NCI-H146 treated with DMSO at 0.1 percent for 48 hours (cell line): ENCODE measurements at regions not wholly inside any gene's neighbourhood (a gene's known extent, or its start where the extent isn't known, plus 50 kb on each side); places are given as distances from the start of the nearest gene placed in this dataset.
A peak's percentile ranks its signal among the peaks of the same experiment; 100 is the strongest.

Experiments
- DNase-seq: peaks from one replicate; lab custom pipeline; 2025; ENCODE audit not compliant: unreplicated experiment; lab: John Stamatoyannopoulos, UW

DNA sequence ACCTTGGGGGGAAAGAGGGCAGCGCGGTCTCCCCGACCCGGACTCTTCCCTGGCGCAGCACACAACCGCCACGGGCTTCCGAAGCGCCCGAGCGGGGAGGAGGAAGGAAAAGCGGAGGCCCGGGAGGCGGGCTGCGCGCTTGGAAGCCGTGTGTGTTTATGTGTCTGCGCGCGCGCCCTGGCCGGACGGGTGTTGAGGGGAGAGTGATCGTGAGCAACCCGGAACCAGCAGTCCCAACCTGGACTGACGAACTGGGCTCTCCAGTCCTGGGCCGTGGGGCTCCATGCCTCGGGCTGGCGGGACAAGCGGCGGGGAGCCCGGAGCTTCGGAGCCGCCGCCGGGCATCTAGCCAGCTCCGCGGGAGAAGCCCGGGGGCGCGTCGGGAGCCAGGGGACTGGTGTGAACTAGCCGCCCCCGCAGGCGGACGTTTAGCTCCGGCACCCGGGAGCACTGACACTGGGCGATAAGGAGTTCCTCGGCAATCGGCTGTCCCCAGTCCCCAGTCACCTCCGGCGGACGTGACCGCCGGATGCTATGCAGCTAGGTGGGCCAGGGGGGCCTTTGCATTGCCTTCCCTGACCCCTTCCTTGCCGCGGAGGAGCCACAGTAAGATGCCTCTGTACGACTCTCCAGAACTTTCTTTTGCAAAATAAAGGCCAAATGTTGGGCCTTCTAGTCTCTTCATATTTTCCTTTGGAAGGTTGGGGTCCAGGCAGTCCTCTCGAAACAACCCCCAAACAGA is 74.8 kb upstream of the BCOR start:
- DNase-seq = no peak

DNA sequence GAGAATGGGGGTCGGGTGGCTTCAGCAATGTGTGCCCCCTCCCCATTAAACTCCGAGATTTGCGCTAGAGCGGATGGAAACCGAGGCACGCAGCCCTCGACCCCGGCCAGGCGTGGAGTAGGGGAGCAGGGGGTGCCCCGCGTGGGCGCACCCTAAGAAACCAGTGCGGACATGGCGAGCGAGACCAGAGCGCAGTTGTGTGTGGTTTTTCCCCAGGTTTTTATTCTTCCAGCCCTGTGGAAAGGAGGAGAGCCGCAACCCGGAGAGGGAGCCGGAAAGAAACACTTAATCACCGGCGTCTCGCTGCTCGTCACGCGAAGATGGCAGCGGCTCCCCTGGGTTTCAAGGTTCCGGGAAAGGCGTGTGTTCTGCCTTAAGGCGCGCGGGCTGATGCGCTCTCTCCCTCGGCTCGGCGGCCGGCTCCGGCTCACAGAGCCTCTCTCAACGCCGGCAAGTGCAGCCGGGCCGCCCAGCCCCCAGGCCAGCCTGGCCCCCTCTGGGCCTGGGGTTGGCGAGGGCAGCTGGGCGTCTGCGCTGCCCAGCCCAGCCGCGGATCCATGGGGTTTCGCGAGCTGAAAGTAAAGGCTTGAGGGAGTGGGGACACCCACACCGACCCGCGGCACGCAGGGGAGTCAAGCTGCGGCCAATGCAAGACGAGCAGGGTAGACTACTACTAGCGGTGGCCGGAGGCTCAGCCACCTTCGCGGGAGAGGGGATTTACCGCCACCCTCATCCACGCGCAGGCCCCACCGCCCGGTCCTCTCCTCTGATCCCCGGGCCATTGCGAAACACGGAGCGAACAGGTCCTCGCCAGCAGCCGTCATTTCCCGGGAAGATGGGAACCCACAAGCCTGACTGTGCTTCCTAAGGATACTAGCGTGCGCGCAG is 74.0 kb upstream of the BCOR start:
- no peak for DNase-seq

DNA sequence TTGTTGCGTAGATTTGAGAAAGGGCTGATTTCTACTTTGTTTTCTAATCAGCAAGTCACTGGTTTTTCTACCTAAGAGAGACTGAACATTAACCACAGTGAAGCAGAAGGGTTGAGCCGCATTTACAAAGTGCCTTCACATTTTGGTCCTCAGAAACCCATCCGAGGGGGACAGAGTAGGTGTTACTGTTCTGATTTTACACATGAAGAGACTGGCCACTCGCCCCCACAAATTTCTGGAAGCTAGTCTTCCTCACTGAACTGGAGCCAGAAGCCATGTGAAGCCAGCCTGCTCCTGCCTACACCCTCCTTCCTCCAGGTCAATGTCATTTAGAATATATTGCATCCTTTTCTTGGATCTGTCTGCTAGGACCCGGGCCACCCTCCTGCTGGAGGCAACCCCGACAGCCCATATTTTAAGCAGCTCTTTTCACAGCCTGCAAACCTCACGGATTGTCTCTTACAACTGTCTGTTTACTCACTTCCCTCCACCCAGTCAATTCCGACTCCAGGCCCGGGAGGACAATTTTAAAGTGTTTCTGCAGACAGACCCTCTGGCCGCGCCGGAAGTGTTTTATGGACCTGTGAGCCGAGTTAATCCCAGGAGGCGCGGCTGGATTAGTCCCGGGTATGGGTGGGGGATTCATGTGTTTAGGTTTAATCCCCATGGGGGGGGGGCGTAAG is 73.2 kb upstream of the BCOR start:
- no peak for DNase-seq

DNA sequence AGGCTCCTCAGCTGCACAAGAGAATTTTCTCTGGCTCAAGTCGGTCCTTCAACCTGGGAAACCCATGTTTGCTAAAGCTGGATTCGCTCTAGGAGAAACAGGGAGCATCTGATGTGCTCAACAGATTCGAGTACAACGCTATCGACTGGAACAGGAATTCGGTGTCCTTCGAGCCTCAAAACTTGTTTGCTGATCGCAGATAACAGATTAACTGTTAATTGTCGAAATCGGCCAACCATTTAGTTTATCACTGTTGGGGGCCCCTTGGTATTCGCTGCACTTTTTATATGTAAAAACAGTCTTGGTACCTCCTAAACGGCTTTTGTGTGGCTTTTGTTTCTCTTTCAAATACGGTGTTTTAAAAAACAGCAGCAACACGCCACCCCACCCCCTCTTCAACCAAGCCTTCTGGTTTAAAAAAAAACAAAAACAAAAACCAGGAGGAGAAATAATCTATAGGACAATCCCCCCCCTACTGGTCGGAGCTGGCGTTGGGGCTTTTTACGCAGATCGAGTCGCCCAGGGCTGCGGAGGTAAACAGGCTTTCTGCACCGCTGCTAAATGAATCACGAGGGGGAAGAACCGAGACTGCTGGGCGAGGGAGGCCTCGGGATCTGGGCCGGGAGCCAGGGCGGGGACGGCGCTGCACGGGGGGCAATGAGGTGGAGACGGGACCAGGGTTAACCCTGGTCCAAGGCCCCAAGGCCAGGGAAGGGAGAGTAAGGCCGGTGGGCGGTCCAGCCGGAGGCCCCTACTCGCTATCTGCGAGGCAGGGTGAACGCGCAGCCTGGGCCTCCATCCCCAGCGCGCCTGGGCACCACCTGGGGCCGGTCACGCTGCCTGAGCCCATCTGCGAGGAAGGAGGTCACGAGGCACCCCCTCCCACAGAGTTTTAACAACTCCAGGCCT is 71.7 kb upstream of the BCOR start:
- peak; percentile 10 for DNase-seq

DNA sequence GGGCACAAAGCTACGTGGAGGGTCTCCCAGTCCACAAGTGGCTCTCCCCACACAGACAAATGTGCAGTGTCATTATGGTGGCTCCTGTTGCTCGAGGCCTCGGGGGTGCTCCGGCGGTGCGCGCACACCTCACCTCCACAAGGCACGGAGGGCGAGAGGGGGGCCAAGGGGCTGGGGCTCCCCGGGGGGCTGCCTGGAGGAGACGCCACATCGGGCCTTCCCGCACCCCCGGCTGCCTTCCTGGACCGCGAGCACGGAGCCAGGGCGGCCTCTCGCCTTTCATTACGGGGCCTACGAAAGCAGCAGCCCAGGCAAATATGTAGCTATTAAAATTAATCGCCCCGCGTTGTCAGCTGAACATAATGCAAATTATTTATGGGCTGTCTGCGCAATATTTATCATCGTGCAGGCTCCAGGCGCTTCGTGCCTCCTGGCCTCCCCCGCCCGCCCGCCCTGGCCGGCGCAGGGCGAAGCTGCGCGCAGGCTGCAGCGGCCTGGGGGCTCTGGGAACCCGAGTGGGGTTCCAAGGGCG is 70.8 kb upstream of the BCOR start:
- DNase-seq = no peak

DNA sequence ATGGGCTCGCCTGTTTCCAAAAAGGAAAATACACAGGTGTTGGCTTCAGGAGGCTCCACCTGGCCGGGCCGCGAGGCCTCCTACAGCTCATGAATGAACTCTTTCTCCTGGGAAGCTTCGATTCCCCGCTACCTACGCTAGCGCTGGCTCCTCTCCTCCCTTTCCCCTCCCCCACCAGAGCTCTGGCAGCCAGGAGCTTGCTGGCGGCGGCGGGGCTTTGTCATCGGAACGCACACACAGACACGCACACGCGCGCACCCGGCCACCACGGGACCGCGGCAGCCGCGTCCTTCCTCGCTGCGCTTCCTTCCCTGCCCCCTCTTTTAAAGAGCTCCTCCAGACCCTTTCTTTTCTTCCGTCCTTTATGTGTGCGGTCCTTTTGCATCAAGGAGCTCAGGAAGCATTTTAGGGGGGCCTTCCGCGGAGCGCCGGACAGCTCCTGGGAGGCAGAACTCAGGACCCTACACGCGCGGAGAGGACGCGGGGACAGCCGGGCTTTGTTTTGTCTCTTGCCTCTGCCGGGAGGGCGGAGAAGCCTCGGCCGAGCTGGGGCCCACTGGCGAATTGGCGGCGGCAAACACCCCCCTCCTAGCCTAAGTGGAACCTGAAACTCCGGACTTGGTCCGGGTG is 70.2 kb upstream of the BCOR start:
- peak; percentile 63 for DNase-seq

DNA sequence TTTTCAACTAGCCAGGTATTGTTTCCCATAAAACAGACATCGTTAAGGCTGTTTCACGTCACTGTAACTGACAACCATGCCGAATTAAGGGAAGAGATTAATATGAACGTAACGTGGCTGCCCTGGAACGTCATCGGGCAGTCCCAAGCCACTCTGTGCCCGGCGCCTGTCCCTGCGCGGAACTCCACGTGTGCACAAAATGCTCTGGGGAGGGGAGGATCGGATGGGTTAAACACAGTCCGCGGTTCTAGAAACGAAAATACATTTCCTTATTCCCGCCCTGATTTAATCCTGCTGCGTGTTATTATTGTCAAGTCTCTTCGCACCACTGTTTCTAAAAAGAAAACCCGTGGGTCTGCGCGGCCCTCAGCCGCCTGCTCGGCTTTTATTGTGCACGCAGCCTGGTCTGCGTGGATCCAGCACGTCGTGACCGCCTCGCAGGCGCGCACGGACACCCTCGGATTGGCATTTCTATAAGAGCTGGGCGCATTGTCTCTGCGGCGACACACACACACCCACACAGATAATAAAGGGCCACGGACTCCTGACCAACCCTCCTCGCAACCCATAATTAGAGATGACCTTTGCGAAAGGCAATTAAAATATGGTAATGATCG is 69.6 kb upstream of the BCOR start:
- no peak for DNase-seq

DNA sequence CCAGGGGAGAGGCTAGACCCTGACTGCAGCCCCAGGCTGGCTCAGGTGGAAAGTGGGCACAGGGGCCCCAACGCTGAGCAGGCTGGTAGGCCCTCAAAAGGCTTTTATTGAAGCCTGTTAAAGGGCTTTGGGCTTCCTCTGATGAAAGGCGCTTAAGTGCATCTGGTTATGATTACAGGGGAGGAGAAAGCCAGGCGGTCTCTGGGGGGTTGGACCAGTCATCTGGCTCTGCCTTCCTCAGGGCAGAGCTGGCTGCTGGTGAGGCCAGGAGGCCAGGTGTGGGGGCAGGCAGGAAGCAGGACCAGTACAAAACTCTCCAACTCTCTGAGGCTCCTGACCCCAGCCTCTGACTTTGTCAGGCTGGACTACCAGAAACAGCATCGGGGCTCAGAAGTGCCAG is 68.8 kb upstream of the BCOR start:
- DNase-seq = peak; percentile 19

DNA sequence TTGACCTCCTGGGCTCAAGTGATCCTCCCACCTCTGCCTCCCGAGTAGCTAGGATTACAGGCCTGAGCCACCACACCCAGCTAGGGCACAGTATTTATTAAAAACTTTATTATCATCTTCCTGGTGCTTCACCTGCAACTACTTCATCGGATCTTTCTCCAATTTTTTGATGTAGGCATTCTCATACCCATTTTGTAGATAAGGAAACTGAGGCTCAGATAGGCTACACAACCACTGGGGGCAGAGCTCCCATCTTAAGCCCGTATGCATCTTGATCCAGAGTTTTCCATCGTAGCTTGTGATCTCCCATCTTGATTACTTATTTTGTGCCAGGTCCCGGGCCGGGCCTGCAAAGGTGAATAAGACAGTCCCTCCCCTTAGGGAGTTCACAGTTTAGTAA is 68.1 kb upstream of the BCOR start:
- no peak for DNase-seq

DNA sequence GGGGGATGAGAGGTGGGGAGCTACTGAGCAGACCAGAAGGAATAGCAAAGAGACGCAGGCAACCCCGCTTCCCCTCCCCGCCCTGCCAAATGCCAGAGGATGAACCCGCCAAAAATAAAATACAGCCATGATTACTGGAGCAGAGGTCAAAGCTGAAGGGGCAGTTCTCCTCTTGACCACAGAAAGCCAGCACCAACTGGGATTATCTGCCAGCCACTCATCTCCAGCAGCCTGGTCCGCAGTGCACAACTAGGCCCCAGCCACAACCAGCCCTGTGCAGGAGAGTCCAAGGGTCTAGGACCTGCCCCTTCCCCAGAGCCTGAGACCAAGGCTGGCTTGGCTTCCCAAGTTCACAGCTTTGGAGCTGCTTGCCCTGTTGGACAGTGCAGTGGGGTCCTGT is 67.4 kb upstream of the BCOR start:
- DNase-seq = no peak

DNA sequence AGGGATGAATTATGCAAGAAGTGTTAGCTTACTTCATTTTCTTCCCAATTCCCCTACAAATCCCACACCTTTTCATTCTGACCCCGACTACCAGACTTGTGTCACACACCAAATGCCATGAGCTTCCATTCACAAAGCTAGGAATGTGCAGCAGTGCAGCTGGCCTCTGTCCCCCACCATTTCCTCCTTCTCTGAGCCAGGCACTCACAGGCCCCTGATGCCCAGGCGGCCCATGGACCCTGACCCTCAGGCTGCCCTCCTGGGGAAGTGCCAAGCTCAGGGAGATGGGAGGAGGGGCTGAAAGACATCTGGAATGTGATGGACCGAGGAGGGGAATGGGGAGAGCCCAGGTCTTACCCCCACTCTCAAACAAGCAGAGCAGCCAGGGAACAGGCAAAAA is 67.0 kb upstream of the BCOR start:
- DNase-seq = no peak

DNA sequence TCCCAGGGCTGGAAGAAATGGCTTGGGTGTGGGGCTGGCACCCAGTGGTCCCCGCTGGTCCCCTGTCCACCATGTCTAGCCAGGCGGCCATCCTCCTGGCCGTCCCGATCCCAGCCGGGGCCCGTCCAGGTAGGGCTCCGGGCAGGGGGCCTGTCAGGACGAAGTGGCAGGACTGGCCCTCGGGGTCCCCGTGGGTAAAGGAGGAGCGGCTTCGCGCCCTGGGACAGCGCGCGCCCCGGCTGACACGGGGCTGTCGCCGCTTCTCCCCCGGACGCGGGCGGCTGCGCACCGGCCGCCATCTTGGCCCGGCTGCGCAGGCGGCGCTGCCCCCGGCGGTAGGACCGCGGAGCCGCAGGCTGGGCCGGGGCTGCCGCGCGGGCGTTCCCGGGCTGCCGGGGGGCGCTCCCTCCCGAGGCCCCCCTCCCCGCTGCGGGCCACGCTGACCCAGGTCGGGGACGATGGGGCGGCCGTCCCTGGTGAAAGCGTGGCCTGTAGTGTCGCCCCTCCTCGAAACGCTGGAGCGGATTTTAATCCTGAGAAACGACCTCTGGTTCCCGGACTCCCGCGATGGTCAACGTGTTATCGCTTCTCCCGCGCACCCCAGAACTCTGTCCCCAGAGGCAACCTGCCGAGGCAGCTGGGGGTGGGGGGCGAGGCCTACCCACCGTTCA is 60.4 kb upstream of the BCOR start:
- no peak for DNase-seq

DNA sequence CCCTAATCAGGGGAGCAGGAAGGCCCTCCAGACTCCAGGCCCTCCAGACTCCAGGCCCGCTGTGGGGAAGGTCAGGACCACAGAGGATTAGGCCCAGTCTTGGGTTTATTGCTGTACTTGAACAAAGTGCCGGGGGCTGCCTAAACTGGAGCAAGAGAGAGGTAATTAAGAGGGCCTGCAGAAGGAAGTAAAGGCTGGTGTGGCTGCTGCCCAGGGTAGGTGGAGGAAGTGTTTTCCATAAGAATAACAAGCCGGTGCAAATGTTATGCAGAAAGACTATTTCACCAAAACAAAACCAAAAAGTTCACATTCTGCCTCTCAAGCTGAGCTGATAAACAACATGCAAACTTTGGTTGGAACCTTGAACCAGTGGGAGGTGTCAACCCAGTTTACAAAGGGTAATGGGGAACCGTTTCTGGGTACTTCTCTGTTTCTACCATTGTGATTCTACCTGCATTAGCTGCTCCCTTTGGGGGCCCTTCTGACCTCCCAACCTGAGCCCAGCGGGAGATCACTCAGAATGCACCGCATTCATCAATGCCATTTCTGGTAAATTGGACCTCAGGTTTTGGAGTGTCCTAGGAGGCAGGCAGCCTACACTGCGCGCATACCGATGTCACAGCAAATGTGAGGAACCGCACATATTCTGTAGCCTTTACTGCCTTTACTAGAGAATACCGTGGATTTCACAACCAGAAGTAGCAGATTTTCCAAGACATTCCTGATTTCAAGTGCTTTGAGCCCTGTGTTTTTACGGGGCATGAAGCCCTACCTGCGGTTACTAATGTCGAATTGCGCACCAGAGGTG is 59.7 kb upstream of the BCOR start:
- no peak for DNase-seq

DNA sequence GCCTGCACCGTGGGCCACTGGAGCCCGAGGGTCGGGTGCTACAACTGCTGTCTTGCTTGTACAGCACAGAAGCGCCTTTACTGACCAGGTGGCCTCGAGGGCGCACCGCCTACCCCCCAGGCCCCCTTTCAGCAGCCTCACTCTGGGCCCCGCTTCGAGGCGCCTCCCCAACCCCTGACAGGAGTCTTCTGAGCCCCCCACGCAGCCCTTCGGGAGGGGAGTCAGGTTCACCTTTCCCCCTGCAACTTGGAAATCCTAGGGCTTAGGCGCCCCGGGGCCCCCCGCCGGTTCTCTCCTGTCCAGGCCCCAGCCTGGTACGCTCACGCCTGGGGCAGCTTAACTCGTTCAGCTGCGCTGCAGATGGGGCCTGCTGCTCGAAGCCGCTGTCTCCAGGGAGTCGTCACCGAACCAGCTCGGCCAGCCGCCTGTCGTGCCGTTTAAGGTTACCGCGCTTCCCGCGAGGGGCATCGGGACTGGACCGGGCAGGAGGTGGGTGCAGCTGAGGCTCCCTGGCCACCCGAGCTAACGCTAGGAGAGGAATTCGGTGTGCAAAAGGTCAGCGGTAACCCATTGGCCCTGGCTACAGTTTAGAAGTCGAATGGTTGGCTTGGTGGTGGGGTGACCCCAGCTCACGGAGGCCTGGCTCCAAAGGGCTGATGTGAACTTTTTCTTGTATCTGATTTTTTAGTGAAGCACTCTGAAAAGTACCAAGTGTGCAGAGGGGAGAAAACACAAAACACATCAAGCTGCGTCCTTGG is 58.9 kb upstream of the BCOR start:
- no peak for DNase-seq

DNA sequence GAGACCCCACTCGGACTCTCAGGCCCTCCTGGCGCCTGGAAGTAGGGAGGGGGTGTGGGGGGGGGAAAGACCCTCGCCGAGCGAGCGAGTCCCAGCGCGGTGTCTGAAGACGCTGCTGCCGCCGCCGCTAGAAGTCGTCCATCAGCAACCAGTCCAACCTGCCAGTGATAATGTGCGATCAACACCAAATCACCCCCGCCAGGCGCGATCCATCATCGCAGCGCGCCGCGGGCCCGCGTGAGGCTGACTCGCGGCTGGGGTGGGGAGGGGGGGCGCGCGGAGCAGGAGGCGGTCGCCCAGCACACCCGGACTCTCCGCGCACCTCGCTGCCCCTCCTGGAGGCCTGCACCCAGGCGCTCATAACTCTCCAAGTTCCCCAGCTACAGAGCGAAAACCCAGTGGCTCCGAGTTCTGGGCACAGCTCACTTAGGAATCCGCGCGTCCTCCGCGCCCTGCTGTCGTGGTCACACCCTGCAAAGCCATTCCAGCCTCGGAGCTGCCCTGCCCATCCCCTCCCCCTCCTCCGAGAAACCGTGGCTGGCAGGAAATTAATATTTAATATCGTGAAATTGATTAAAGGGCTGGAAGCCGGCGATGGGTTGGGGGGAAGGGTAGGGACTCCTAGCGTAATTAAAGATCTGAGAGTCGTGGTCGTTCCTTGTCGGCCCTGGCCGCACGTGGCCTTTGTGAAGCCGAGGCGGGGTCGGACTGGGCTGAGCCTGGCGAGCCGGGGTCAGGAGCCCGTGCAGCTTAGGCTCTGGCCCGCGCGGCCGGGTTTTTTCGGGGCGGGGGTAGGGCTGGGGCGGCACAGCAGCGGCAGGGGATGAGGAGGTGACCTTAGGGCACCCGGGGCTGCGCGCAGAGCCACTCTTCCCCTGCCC is 58.1 kb upstream of the BCOR start:
- no peak for DNase-seq

DNA sequence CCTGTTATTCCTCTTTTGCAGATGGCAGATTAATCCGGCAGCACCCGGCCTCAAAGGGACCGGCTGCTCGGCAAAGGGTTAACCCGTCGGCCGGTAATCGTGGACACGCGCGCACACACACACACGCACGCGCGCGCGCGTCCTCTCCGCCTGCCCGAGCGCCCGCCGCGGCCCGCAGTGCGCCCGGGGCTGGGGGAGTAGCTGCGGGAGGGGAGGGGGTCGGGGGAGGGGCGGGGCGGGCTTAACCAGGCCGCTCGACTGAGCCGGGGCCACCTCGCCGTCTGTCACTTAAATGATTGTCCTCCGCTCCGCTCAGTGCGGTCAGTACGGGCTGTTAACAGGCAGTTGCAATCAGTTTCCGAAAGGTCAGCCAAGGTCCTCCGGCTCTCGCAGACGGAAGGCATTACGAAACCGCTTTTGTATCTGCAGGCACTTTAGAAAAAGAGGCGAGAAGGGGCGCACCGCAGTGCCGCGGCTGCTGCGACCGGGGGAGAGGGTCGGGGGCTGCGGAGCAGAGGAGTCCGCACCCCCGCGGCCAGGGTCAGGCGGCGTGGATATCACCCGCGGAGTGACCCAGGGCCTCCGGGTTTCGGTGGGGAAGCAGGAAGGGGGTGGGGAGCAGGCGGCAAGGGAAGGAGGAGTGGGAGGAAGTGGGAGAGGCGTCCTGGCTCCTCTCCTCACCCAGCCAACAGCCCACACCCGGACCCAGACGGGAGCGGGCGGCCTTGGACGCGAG is 57.3 kb upstream of the BCOR start:
- DNase-seq = peak; percentile 51
